22Rv1 (cell line): ENCODE measurements at regions not wholly inside any gene's neighbourhood (a gene's known extent, or its start where the extent isn't known, plus 50 kb on each side); places are given as distances from the start of the nearest gene placed in this dataset.

Source experiments
- ZFX ChIP-seq: fragments of 450-650 bp; IDR thresholded peaks from 2 replicates; pipeline ENCODE4 v1.6.1; 2017; ENCODE audit warnings: antibody characterized with exemption, borderline replicate concordance
- TF ChIP-seq, protein P1 (sequence below): fragments of 450-650 bp; IDR thresholded peaks from 2 replicates; pipeline ENCODE4 v1.5.1; 2017; ENCODE audit warnings: mild to moderate bottlenecking

DNA sequence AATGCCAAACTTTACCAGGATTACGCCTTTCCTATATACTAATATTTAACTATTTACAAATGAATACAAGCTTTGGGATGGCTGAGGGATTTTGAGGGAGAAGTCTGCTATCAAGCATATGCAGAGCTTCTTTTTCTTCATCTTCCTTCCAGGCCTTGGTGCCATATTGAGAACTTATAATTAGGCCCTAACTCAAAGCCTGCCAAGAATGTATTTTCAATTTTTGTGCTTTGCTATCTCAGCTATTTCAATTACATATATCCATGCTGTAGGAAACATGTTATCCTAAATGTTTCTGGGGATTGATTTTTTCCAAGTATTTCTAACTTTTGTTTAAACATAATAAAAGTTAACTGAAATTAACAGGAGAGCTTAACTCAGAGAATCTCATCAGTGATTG is 425.0 kb upstream of the GRM7 start:
- TF ChIP-seq, protein P1, sequence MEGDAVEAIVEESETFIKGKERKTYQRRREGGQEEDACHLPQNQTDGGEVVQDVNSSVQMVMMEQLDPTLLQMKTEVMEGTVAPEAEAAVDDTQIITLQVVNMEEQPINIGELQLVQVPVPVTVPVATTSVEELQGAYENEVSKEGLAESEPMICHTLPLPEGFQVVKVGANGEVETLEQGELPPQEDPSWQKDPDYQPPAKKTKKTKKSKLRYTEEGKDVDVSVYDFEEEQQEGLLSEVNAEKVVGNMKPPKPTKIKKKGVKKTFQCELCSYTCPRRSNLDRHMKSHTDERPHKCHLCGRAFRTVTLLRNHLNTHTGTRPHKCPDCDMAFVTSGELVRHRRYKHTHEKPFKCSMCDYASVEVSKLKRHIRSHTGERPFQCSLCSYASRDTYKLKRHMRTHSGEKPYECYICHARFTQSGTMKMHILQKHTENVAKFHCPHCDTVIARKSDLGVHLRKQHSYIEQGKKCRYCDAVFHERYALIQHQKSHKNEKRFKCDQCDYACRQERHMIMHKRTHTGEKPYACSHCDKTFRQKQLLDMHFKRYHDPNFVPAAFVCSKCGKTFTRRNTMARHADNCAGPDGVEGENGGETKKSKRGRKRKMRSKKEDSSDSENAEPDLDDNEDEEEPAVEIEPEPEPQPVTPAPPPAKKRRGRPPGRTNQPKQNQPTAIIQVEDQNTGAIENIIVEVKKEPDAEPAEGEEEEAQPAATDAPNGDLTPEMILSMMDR = no peak
- TF ChIP-seq ZFX = no peak
